IMR-90 (cell line): ENCODE measurements at regions not wholly inside any gene's neighbourhood (a gene's known extent, or its start where the extent isn't known, plus 50 kb on each side); places are given as distances from the start of the nearest gene placed in this dataset.

Experiments used
- POLR2A ChIP-seq: IDR thresholded peaks from 2 replicates; pipeline ENCODE4 v1.6.1; 2012; ENCODE audit warnings: mild to moderate bottlenecking, low read depth, low read length
- TF ChIP-seq, protein P1 (sequence below): conservative IDR thresholded peaks from 2 replicates; pipeline ENCODE4 v1.5.1; 2012; ENCODE audit warnings: mild to moderate bottlenecking, low read depth, low read length, improper control_type of control experiment

DNA sequence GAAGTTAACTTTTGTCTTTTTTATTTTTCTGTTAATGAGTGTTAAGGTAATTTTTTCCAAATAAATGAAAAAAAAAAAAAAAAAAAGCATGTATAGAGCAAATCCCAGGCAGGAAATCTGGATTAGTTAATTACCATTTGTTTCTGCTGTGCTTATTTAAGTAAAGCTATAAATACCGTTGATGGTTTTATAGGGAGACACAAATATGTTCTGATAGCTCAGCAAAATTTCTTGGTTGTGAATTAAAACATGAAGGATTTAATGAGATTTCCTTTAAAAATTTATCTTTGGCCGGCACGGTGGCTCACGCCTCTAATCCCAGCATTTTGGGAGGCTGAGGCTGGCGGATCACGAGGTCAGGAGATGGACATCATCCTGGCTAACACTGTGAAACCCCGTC lies 189.4 kb downstream of the CD109 start:
- TF ChIP-seq, protein P1, sequence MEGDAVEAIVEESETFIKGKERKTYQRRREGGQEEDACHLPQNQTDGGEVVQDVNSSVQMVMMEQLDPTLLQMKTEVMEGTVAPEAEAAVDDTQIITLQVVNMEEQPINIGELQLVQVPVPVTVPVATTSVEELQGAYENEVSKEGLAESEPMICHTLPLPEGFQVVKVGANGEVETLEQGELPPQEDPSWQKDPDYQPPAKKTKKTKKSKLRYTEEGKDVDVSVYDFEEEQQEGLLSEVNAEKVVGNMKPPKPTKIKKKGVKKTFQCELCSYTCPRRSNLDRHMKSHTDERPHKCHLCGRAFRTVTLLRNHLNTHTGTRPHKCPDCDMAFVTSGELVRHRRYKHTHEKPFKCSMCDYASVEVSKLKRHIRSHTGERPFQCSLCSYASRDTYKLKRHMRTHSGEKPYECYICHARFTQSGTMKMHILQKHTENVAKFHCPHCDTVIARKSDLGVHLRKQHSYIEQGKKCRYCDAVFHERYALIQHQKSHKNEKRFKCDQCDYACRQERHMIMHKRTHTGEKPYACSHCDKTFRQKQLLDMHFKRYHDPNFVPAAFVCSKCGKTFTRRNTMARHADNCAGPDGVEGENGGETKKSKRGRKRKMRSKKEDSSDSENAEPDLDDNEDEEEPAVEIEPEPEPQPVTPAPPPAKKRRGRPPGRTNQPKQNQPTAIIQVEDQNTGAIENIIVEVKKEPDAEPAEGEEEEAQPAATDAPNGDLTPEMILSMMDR: no peak
- no peak for TF ChIP-seq POLR2A
